ENCODE measurements at regions not wholly inside any gene's neighbourhood (a gene's known extent, or its start where the extent isn't known, plus 50 kb on each side); places are given as distances from the start of the nearest gene placed in this dataset.

- TF ChIP-seq CTCF (optimal IDR thresholded peaks at IDR 0.05 in 1 of 3, IDR thresholded peaks at IDR 0.05 in 1 of 3, conservative IDR thresholded peaks at IDR 0.05 in 1 of 3; ENCODE audit: extremely low read depth in 1 of 3, insufficient read depth in 2 of 3, low read length in 3 of 3): no peak
- TF ChIP-seq EZH2 (IDR thresholded peaks at IDR 0.05; ENCODE audit: low read length): no peak
These were observed 933.7 kb upstream of the SLITRK5 start for GRCh38 chr13:86737334-86737932.
